ENCODE measurements at regions not wholly inside any gene's neighbourhood (a gene's known extent, or its start where the extent isn't known, plus 50 kb on each side); places are given as distances from the start of the nearest gene placed in this dataset.

GRCh38 chr10:62869958-62870357 is 53.8 kb upstream of the EGR2 start:
- H3K9me3 Mint-ChIP-seq: peaks cover 3 to 4% of the 10 kb centered on the region in 2 donors
- H3K27ac Mint-ChIP-seq: no peak overlapping the region
- peaks cover 0 to 5% of the 10 kb centered on the region in 2 donors for H3K36me3 Mint-ChIP-seq
- DNase-seq (ENCODE audit: low spot score in 2 of 2): no peak
- ATAC-seq: peak; percentile 33 to 49

- ATAC-seq: no peak
- Mint-ChIP-seq H3K27ac (no peak overlapping the region), H3K9me3 (peaks cover 3 to 13% of the 10 kb centered on the region in 2 donors), H3K36me3 (peaks cover 0 to 10% of the 10 kb centered on the region in 2 donors)
- DNase-seq (ENCODE audit: low spot score in 2 of 2): no peak
These were observed 50.8 kb upstream of the EGR2 start for GRCh38 chr10:62866941-62867340.

- H3K36me3 Mint-ChIP-seq: peaks cover 0 to 10% of the 10 kb centered on the region in 2 donors
- no peak for ATAC-seq
- no peak overlapping the region for H3K27ac Mint-ChIP-seq
- DNase-seq (ENCODE audit: low spot score in 2 of 2): no peak
- H3K9me3 Mint-ChIP-seq: peaks cover 2 to 12% of the 10 kb centered on the region in 2 donors
These were observed 50.3 kb upstream of the EGR2 start for GRCh38 chr10:62866451-62866850.
